ENCODE measurements at regions not wholly inside any gene's neighbourhood (a gene's known extent, or its start where the extent isn't known, plus 50 kb on each side); places are given as distances from the start of the nearest gene placed in this dataset.

DNA sequence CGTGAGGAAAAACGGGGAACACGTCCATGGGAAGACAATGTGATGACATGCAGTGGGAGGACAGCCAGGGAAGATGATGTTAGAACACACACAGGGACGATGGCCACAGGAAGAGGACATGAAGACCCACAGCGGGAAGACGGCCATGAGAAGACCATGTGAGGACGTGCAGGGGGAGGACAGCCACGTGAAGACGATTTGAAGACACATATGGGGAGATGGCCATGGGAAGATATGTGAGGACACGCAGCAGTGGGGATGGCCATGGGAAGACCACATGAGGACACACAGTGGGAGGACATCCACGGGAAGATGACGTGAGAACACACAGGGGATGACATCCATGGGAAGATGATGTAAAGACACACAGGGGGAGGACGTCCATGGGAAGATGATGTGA, 83.8 kb downstream of the UQCRFS1 start:
- ChIA-PET POLR2A (no interaction called here), CTCF (no interaction called here)
- no peaks in the 10 kb centered on the region for H3K27me3 ChIP-seq (ENCODE audit: control insufficient read depth, insufficient read depth, low read length)
- no peak for DNase-seq (ENCODE audit: low read depth)
- H3K36me3 ChIP-seq (ENCODE audit: control insufficient read depth, insufficient read depth, low read length) = no peaks in the 10 kb centered on the region
- no peak overlapping the region for H3K4me3 ChIP-seq (ENCODE audit: low read depth, low read length)
- no peak for TF ChIP-seq CTCF (IDR thresholded peaks at IDR 0.05; ENCODE audit: insufficient read depth, low read depth, low read length)

DNA sequence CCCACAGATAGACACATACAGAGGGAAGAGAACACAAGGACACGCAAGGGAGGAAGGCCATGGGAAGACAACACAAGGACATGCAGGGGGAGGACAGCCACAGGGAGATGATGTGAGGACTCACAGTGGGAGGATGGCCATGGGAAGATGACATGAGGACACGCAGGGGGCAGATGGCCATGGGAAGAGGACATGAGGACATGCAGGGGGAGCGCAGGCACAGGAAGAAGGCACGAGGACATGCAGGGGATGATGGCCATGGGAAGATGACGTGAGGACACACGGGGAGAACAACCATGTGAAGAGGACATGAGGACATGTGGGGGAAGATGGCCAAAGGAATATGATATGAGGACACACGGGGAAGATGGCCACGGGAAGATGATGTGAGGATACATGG, 84.7 kb downstream of the UQCRFS1 start:
- POLR2A ChIA-PET = no interaction called here
- no peak for DNase-seq (ENCODE audit: low read depth)
- Histone ChIP-seq H3K27me3 (ENCODE audit: control insufficient read depth, insufficient read depth, low read length) (no peaks in the 10 kb centered on the region), H3K36me3 (ENCODE audit: control insufficient read depth, insufficient read depth, low read length) (no peaks in the 10 kb centered on the region), H3K4me3 (ENCODE audit: low read depth, low read length) (no peak overlapping the region)
- CTCF ChIA-PET = no interaction called here
- TF ChIP-seq CTCF (IDR thresholded peaks at IDR 0.05; ENCODE audit: insufficient read depth, low read depth, low read length) = no peak

DNA sequence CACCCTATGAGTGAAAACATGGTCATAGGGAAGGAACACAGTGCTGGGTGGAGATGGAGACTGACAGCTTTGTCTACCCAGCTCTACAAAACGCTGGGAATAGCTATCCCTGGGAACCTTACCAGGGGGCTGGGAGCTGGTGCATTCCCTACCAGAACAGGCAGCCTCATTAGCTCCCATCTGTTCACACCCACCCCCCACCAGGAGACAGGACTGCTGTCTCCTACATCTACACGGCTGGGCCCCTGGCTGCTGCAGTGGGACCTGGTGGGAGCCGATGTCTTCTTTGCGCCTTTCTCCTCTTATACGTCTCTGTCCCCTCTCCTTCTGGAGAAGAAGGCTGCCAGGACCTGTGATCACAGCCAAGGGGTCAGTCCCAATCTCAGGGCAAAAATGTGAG, 90.8 kb downstream of the UQCRFS1 start:
- H3K4me3 ChIP-seq (ENCODE audit: low read depth, low read length) = no peak overlapping the region
- ChIA-PET CTCF (interaction anchor here (0.9 to 2.5 kb wide), 11 partner anchors 9 to 398 kb away, joined by 3 to 9 read pairs (median 3); no protein-coding TSS in a partner anchor), POLR2A (no interaction called here)
- no peaks in the 10 kb centered on the region for H3K27me3 ChIP-seq (ENCODE audit: control insufficient read depth, insufficient read depth, low read length)
- no peaks in the 10 kb centered on the region for H3K36me3 ChIP-seq (ENCODE audit: control insufficient read depth, insufficient read depth, low read length)
- TF ChIP-seq CTCF (IDR thresholded peaks at IDR 0.05; ENCODE audit: insufficient read depth, low read depth, low read length) = no peak
- no peak for DNase-seq (ENCODE audit: low read depth)

DNA sequence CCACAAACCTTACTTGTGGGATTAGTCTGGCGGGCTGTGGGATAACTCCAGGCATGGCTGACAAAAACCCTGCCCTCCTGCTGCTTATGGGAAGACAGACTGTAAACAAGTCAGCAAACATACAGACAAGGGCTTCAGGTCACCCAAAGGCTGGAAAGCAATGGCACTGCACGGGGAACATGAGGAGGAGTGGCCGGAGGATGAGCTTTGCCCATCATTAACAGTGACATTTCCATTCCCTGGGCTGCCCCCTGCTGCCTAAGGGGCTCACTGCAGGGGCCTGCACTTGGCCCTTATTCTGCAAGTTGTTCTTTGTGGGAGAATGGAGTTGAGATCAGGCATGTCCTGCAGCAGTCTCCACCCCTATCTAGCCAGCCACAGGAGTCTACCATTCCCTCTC, 91.3 kb downstream of the UQCRFS1 start:
- Histone ChIP-seq H3K27me3 (ENCODE audit: control insufficient read depth, insufficient read depth, low read length) (no peaks in the 10 kb centered on the region), H3K36me3 (ENCODE audit: control insufficient read depth, insufficient read depth, low read length) (no peaks in the 10 kb centered on the region), H3K4me3 (ENCODE audit: low read depth, low read length) (no peak overlapping the region)
- ChIA-PET POLR2A (no interaction called here), CTCF (interaction anchor here (0.9 to 2.5 kb wide), 13 partner anchors 8 to 398 kb away, joined by 3 to 9 read pairs (median 3); no protein-coding TSS in a partner anchor)
- TF ChIP-seq CTCF (IDR thresholded peaks at IDR 0.05; ENCODE audit: insufficient read depth, low read depth, low read length) = peak; percentile 65
- no peak for DNase-seq (ENCODE audit: low read depth)

GRCh38 chr19:29120466-29120865, 92.5 kb downstream of the UQCRFS1 start:
- no peak for TF ChIP-seq CTCF (IDR thresholded peaks at IDR 0.05; ENCODE audit: insufficient read depth, low read depth, low read length)
- Histone ChIP-seq H3K36me3 (ENCODE audit: control insufficient read depth, insufficient read depth, low read length) (no peaks in the 10 kb centered on the region), H3K4me3 (ENCODE audit: low read depth, low read length) (no peak overlapping the region), H3K27me3 (ENCODE audit: control insufficient read depth, insufficient read depth, low read length) (no peaks in the 10 kb centered on the region)
- no peak for DNase-seq (ENCODE audit: low read depth)
- CTCF ChIA-PET = interaction anchor here (1.4 to 2.5 kb wide), 4 partner anchors 9 to 384 kb away, joined by 6 to 8 read pairs (median 6); no protein-coding TSS in a partner anchor
- POLR2A ChIA-PET = no interaction called here

All from BJ (cell line).